GM12878 (cell line): ENCODE measurements at regions not wholly inside any gene's neighbourhood (a gene's known extent, or its start where the extent isn't known, plus 50 kb on each side); places are given as distances from the start of the nearest gene placed in this dataset.
"Not testable (repeated sequence)": the region's sequence is repeated elsewhere in the genome, so short reads cannot be mapped to it uniquely, and the experiment has no call there.

Experiments used
- ATAC-seq: fragments of 200-7000 bp; cut with Tn5 transposase; 3 replicates; pipeline ENCODE4 v1.9.1; 2020; ENCODE audit warnings: mild to moderate bottlenecking, moderate library complexity
- BruUV-seq: library from RNA; stranded (reverse); fragments of 400-500 nt; replicated peaks from 2 replicates; lab custom pipeline; 2021; lab: Mats Ljungman, UMichigan
- CTCF ChIA-PET: fragments of 300-600 bp; sonication (Branson Sonifier 250); formaldehyde crosslinking; extraction: SDS; loops from one replicate; lab custom pipeline; 2021; ENCODE audit warnings: inconsistent platforms; lab: Yijun Ruan, JAX
- POLR2A ChIA-PET: fragments of 350-600 bp; formaldehyde crosslinking; extraction: SDS; loops from one replicate; lab custom pipeline; 2021; ENCODE audit warnings: inconsistent platforms; lab: Charles Lee
- RAD21 ChIA-PET: fragments of 300-600 bp; sonication (Branson Sonifier 250); formaldehyde crosslinking; loops from one replicate; lab custom pipeline; 2023; ENCODE audit warnings: antibody characterized with exemption; ENCODE audit not compliant: unreplicated experiment; lab: Charles Lee
- SMC1A ChIA-PET: fragments of 300-600 bp; sonication (Branson Sonifier 250); formaldehyde crosslinking; loops from one replicate; lab custom pipeline; 2023; ENCODE audit not compliant: unreplicated experiment, uncharacterized antibody; lab: Charles Lee
- DNase-seq: peaks from one replicate; pipeline ENCODE4 v3.0.0-alpha.2; 2011; ENCODE audit warnings: low read depth, low spot score
- FAIRE-seq: peaks from 3 replicates; lab custom pipeline; 2011; peaks lifted over from hg19 to GRCh38; lab: Jason Lieb, UNC
- H2AFZ ChIP-seq: 2 replicates; pipeline ENCODE4 v1.6.0; 2011; ENCODE audit warnings: low read depth, low read length, control low read depth; ENCODE audit not compliant: control insufficient read depth
- H3K27ac ChIP-seq: 2 replicates; pipeline ENCODE4 v1.5.1; 2011; ENCODE audit warnings: control low read depth; ENCODE audit not compliant: control insufficient read depth, insufficient read depth
- H3K27me3 ChIP-seq, 2 experiments: replicated peaks in 1 of 2; 2 replicates each; pipeline versions ENCODE4 v1.6.0 to v1.6.1; 2011; ENCODE audit warnings: low read length in 1 of 2; ENCODE audit not compliant: control insufficient read depth in 2 of 2, insufficient read depth in 2 of 2
- H3K36me3 ChIP-seq, 2 experiments: 2 replicates each; pipeline ENCODE4 v1.5.1; 2011; ENCODE audit warnings: low read length in 1 of 2; ENCODE audit not compliant: control insufficient read depth in 2 of 2, insufficient read depth in 2 of 2
- H3K4me1 ChIP-seq: 2 replicates; pipeline ENCODE4 v1.6.1; 2011; ENCODE audit warnings: mild to moderate bottlenecking, low read length, moderate library complexity, mixed read lengths; ENCODE audit not compliant: control insufficient read depth, insufficient read depth
- H3K4me2 ChIP-seq: 2 replicates; pipeline ENCODE4 v1.6.0; 2011; ENCODE audit warnings: control low read depth; ENCODE audit not compliant: control insufficient read depth, insufficient read depth
- H3K4me3 ChIP-seq: fragments of 200-600 bp; sonication (generic); 2 replicates; pipeline ENCODE4 v1.5.1; 2016
- H3K79me2 ChIP-seq: 2 replicates; pipeline ENCODE4 v1.6.0; 2011; ENCODE audit warnings: low read length; ENCODE audit not compliant: control insufficient read depth, insufficient read depth
- H3K9ac ChIP-seq: 2 replicates; pipeline ENCODE4 v1.8.0; 2011; ENCODE audit warnings: low read length, control low read depth, mixed read lengths; ENCODE audit not compliant: control insufficient read depth, insufficient read depth
- H3K9me3 ChIP-seq: replicated peaks from 3 replicates; pipeline ENCODE4 v1.5.1; 2011; ENCODE audit warnings: mild to moderate bottlenecking, low read length; ENCODE audit not compliant: control insufficient read depth, insufficient read depth
- H4K20me1 ChIP-seq: 2 replicates; pipeline ENCODE4 v1.6.0; 2011; ENCODE audit not compliant: control insufficient read depth, insufficient read depth
- EED ChIP-seq: sonication (generic); IDR thresholded peaks from 2 replicates; pipeline ENCODE4 v1.6.1; 2016; ENCODE audit warnings: antibody characterized with exemption, low read depth
- RAD21 ChIP-seq: IDR thresholded peaks from 2 replicates; pipeline ENCODE4 v1.6.1; 2011; ENCODE audit warnings: mild to moderate bottlenecking, low read depth, low read length, moderate library complexity; ENCODE audit not compliant: insufficient read depth
- RFX5 ChIP-seq: IDR thresholded peaks from 2 replicates; pipeline ENCODE4 v1.6.1; 2011; ENCODE audit warnings: low read depth, low read length, improper control_type of control experiment
- RUNX3 ChIP-seq: IDR thresholded peaks from 2 replicates; pipeline ENCODE4 v1.6.1; 2012; ENCODE audit warnings: low read length, inconsistent platforms
- SPI1 ChIP-seq: IDR thresholded peaks from 2 replicates; pipeline ENCODE4 v1.6.1; 2011; ENCODE audit warnings: low read depth, mild to moderate bottlenecking, low read length, moderate library complexity, borderline replicate concordance; ENCODE audit not compliant: insufficient read depth
- WGBS: methylation state at CpG from one replicate; pipeline ENCODE4 v1.1.6; 2016; ENCODE audit warnings: low lambda C conversion rate; ENCODE audit not compliant: insufficient replicate concordance, insufficient coverage; ENCODE audit errors: missing lambda C conversion rate; 5-methylcytosine and 5-hydroxymethylcytosine counted together
- in situ Hi-C: fragments of 300-500 bp; cut with MboI; formaldehyde crosslinking; loops from 9 replicates; pipeline ENCODE4 v1.14.3; 2018; ENCODE audit warnings: mixed read lengths
- intact Hi-C: fragments of 100-400 bp; cut with micrococcal nuclease; formaldehyde crosslinking; loops from one replicate; pipeline ENCODE4 v1.14.2; 2022; ENCODE audit not compliant: unreplicated experiment
- TF ChIP-seq, protein P1 (sequence below): fragments of 450-650 bp; IDR thresholded peaks from 2 replicates; pipeline ENCODE4 v1.6.1; 2018; ENCODE audit warnings: mild to moderate bottlenecking, low read depth, moderate library complexity; ENCODE audit not compliant: partially characterized antibody
- TF ChIP-seq, protein P2 (sequence below): fragments of 450-650 bp; IDR thresholded peaks from 2 replicates; pipeline ENCODE4 v1.6.1; 2016; ENCODE audit warnings: mild to moderate bottlenecking
- TF ChIP-seq, protein P3 (sequence below): fragments of 450-650 bp; IDR thresholded peaks from 2 replicates; pipeline ENCODE4 v1.6.1; 2017; ENCODE audit warnings: low read depth, mild to moderate bottlenecking, moderate library complexity

DNA sequence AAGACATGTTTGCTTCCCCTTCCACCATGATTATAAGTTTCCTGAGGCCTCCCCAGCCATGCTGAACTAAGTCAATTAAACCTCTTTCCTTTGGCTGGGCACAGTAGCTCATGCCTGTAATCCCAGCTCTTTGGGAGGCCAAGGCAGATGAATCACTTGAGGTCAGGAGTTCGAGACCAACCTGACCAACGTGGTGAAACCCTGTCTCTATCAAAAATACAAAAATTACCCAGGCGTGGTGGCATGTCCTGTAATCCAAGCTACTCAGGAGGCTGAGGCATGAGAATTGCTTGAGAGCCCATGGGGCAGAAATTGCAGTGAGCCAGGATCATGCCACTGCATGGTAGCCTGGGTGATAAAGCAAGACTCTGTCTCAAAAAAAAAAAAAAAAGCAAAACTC, 130.2 kb upstream of the CDKN3 start:
- H3K27me3 ChIP-seq, H3K4me3 ChIP-seq, H3K4me1 ChIP-seq, H3K36me3 ChIP-seq, BruUV-seq, ATAC-seq, FAIRE-seq, H2AFZ ChIP-seq, H4K20me1 ChIP-seq, RAD21 ChIA-PET, H3K27ac ChIP-seq, in situ Hi-C loops, H3K9ac ChIP-seq, H3K79me2 ChIP-seq, H3K4me2 ChIP-seq, DNase-seq, intact Hi-C loops, H3K9me3 ChIP-seq, CTCF ChIA-PET: not testable (repeated sequence)
- 33% methylated on average over 3 of the region's 3 CpGs for WGBS
- POLR2A ChIA-PET = interaction anchor here (0.5 kb wide), 2 partner anchors 635 to 1194 kb away, joined by 5 to 10 read pairs; no protein-coding TSS in a partner anchor
- SMC1A ChIA-PET = interaction anchor here (1.1 to 1.3 kb wide), 2 partner anchors 12 to 13 kb away, joined by 3 to 4 read pairs; no protein-coding TSS in a partner anchor

DNA sequence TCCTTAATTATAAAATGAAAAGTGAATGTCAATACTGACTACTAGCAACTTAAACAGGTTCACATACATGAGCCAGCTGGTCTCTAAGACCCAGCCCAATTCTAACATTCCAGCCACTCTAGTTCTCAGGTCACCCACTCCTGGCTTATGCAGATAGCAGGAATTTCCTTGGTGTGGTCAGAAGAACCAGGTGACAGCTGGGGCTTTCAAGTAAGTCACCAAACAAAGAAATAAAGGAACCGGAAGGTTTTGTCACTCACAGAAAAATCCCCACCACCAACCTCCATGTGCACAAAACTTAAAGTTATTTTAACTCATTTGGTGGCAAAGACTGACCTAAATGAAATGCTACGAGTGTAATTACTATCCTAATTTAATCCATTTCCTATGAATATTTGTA, 129.6 kb upstream of the CDKN3 start:
- H3K9ac ChIP-seq = no peak overlapping the region
- no peaks in the 10 kb centered on the region for H3K79me2 ChIP-seq
- no peaks in the 10 kb centered on the region for H3K36me3 ChIP-seq
- ChIA-PET SMC1A (interaction anchor here (1.1 to 1.4 kb wide), 5 partner anchors 11 to 46 kb away, joined by 3 to 4 read pairs (median 4); no protein-coding TSS in a partner anchor), POLR2A (interaction anchor here (0.5 to 1.0 kb wide), 2 partner anchors 129 to 1194 kb away, joined by 3 to 5 read pairs; no protein-coding TSS in a partner anchor), CTCF (no interaction called here), RAD21 (no interaction called here)
- no peak overlapping the region for H3K4me2 ChIP-seq
- H3K9me3 ChIP-seq = no peaks in the 10 kb centered on the region; the same call in 2 of the 3 replicates
- DNase-seq (peak; percentile 58), FAIRE-seq (peak; percentile 49), ATAC-seq (peak; percentile 89)
- in situ Hi-C loops = no loop called here
- WGBS = 0% methylated on average over 2 of the region's 2 CpGs
- H3K27me3 ChIP-seq = no peaks in the 10 kb centered on the region
- no TSS peak for BruUV-seq
- H4K20me1 ChIP-seq = no peaks in the 10 kb centered on the region
- no peak overlapping the region; the same call in 1 of the 2 replicates for H3K27ac ChIP-seq
- no peak overlapping the region; the same call in 1 of the 2 replicates for H2AFZ ChIP-seq
- intact Hi-C loops = no loop called here
- peaks cover 6% of the 10 kb centered on the region; the same call in 1 of the 2 replicates for H3K4me1 ChIP-seq
- no peak overlapping the region for H3K4me3 ChIP-seq
- peak; percentile 65 for TF ChIP-seq EED
- TF ChIP-seq, protein P1, sequence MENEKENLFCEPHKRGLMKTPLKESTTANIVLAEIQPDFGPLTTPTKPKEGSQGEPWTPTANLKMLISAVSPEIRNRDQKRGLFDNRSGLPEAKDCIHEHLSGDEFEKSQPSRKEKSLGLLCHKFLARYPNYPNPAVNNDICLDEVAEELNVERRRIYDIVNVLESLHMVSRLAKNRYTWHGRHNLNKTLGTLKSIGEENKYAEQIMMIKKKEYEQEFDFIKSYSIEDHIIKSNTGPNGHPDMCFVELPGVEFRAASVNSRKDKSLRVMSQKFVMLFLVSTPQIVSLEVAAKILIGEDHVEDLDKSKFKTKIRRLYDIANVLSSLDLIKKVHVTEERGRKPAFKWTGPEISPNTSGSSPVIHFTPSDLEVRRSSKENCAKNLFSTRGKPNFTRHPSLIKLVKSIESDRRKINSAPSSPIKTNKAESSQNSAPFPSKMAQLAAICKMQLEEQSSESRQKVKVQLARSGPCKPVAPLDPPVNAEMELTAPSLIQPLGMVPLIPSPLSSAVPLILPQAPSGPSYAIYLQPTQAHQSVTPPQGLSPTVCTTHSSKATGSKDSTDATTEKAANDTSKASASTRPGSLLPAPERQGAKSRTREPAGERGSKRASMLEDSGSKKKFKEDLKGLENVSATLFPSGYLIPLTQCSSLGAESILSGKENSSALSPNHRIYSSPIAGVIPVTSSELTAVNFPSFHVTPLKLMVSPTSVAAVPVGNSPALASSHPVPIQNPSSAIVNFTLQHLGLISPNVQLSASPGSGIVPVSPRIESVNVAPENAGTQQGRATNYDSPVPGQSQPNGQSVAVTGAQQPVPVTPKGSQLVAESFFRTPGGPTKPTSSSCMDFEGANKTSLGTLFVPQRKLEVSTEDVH = no peak
- TF ChIP-seq, protein P2, sequence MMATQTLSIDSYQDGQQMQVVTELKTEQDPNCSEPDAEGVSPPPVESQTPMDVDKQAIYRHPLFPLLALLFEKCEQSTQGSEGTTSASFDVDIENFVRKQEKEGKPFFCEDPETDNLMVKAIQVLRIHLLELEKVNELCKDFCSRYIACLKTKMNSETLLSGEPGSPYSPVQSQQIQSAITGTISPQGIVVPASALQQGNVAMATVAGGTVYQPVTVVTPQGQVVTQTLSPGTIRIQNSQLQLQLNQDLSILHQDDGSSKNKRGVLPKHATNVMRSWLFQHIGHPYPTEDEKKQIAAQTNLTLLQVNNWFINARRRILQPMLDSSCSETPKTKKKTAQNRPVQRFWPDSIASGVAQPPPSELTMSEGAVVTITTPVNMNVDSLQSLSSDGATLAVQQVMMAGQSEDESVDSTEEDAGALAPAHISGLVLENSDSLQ = peak; percentile 71
- TF ChIP-seq RAD21 = no peak
- TF ChIP-seq, protein P3, sequence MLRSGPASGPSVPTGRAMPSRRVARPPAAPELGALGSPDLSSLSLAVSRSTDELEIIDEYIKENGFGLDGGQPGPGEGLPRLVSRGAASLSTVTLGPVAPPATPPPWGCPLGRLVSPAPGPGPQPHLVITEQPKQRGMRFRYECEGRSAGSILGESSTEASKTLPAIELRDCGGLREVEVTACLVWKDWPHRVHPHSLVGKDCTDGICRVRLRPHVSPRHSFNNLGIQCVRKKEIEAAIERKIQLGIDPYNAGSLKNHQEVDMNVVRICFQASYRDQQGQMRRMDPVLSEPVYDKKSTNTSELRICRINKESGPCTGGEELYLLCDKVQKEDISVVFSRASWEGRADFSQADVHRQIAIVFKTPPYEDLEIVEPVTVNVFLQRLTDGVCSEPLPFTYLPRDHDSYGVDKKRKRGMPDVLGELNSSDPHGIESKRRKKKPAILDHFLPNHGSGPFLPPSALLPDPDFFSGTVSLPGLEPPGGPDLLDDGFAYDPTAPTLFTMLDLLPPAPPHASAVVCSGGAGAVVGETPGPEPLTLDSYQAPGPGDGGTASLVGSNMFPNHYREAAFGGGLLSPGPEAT = peak; percentile 61; the same call in 1 of the 2 replicates
- no peak for TF ChIP-seq RFX5
- TF ChIP-seq SPI1 = peak; percentile 63
- TF ChIP-seq RUNX3 = peak; percentile 81
